HG02970 (cell line): ENCODE measurements at regions not wholly inside any gene's neighbourhood (a gene's known extent, or its start where the extent isn't known, plus 50 kb on each side); places are given as distances from the start of the nearest gene placed in this dataset.

Experiments
- ATAC-seq: cut with Tn5 transposase; IDR thresholded peaks from one replicate; pipeline ENCODE4 v1.9.1; 2021; ENCODE audit warnings: mild to moderate bottlenecking, moderate library complexity, moderate number of reproducible peaks; ENCODE audit not compliant: unreplicated experiment, low FRiP score

- ATAC-seq: no peak
Measured at GRCh38 chr11:23723861-23724260, 773.0 kb upstream of the LUZP2 start.

- no peak for ATAC-seq
Measured at GRCh38 chr11:23725752-23726151, 771.1 kb upstream of the LUZP2 start.

DNA sequence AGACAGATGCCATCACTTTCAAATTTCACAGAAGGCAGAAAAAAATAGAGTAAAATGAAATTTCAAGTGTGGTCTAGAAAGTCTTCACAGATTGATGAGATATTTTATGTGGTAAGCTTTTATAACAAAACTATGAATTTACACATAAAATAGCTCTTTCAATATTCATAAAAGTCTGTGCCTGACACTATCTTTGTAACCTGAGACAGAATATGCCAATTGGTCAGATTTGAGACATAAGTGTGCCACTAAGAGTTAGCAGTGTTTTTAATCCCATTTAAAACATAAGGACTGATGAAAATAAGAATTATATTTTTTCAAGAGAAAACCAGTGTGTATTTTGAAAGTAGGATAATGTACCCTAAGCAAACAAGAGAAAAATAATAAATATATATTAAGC is 769.5 kb upstream of the LUZP2 start:
- ATAC-seq: no peak

GRCh38 chr11:23727794-23728193 is 769.1 kb upstream of the LUZP2 start:
- ATAC-seq: no peak

- ATAC-seq: no peak
Measured at GRCh38 chr11:23729088-23729487, 767.8 kb upstream of the LUZP2 start.

GRCh38 chr11:23730307-23730998 is 766.4 kb upstream of the LUZP2 start:
- ATAC-seq: no peak

- no peak for ATAC-seq
Measured at GRCh38 chr11:23732026-23732425, 764.8 kb upstream of the LUZP2 start.

DNA sequence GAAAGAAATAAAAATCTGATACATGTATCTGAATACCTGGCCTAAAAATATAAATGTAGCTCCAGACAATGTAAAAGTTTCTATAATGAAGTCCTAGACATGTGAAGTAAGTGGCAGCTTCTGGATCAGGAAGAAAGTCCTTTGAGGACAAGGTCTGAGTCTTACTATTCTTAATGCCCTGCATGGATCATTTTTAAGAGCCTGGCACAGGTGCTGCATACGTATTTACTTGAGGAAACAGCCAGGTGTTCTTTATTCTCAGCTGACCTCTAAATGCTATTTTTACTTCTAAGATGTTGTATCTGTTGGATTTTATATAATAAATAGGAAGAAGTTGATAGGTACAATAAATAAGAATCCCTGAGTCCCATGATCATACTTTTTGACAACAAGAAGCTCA is 750.0 kb upstream of the LUZP2 start:
- no peak for ATAC-seq

DNA sequence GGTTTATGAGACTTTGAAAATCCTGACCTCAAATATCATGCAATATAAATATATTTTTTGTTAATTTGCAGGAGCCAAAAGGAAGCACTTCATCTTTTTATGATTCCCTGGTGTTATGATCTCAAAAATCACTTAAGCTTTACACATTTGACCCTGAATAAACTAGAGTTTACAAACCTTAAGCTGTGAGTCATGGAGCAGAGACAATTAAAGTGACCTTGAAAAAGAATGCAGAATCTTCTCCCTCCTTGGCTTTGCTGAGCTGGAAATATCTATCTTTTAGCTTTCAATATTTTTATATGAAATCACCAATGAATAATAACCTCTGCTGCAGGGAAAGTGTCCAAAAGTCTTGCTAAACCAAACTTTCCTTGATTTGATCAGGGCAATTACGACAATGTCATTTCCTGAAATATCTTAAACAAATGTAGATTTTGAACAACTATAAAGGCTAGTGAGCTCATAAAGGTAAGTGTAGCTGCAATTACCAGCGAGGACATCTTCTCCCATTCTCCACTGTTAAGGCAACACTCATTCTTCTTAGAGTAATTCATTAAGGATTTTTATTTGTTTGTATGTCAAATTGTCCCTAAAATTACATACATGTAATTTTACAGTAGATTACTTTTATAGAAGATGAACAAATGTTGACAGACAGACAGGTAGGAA is 747.0 kb upstream of the LUZP2 start:
- no peak for ATAC-seq

- no peak for ATAC-seq
Measured at GRCh38 chr11:23751280-23751679, 745.6 kb upstream of the LUZP2 start.

GRCh38 chr11:23755076-23755475 is 741.8 kb upstream of the LUZP2 start:
- ATAC-seq: no peak

DNA sequence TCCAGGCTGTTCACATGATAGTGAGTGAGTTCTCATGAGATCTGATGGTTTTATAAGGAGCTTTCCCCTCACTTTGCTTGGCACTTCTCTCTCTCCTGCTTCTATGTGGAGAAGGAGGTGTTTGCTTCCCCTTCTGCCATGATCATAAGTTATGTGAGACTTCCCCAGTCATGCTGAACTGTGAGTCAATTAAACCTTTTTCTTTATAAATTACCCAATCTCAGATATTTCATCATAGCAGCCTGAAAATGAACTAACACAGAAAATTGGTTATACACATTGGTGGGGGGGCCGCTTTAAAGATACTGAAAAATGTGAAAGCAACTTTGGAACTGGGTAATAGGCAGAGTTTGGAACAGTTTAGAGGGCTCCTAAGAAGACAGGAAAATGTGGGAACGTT is 741.1 kb upstream of the LUZP2 start:
- no peak for ATAC-seq

DNA sequence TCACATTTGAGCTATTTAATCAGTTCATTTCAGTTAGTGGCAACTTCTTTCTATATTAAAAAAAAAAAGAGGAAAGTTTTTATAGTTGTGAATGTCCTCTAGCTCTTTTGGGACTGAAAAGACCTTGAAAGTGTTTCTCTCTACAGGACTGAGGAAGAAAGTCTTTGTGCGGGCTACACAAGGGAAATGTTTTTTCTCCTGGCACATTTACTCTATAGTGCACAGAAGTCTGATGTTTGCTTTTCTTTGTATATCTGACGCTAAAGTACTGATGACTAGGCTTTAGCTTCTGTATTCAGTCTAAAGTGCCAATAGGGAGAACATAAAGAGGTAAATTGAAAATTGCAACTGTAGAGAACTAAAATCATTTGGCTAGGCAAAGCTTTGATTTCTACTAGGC is 737.4 kb upstream of the LUZP2 start:
- no peak for ATAC-seq

DNA sequence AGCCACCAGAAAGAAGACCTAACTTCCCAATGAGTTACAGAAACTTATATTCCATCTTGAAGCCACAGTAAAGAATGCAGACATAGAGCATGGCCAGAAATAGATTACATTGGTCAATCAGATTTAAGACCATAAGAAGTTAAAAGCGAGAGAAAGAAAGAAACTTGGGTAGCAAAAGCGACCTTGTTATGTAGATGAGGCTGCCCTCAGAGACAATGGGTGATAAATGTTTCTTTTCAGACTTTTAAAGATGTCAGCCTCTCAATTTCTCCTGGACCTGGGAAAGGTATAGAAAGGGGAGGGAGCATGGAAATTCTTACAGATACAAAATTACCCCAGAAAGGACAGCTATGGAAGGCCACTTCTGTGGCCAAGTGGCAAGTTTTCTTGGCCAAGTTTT is 732.6 kb upstream of the LUZP2 start:
- no peak for ATAC-seq

- ATAC-seq: no peak
Measured at GRCh38 chr11:23765682-23766252, 731.1 kb upstream of the LUZP2 start.

- no peak for ATAC-seq
Measured at GRCh38 chr11:23767576-23767975, 729.3 kb upstream of the LUZP2 start.

DNA sequence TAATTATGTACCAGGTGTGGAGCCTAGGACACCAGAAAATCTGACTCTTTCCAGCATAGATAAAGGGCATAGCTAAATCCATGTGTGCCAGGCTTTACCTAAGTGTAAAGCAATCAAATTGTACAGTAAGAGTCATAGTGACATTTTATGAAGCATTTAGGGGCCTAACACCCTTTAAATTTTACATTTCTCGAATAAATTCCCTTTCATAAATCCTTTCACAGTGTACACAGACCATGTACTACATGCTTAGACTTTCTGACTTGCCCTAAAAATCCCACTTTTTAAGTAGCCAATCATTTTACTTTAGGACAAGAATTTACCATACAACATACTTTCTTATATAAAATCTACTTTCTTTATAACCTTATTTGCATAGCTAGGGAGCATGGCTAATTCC is 727.6 kb upstream of the LUZP2 start:
- ATAC-seq: no peak

DNA sequence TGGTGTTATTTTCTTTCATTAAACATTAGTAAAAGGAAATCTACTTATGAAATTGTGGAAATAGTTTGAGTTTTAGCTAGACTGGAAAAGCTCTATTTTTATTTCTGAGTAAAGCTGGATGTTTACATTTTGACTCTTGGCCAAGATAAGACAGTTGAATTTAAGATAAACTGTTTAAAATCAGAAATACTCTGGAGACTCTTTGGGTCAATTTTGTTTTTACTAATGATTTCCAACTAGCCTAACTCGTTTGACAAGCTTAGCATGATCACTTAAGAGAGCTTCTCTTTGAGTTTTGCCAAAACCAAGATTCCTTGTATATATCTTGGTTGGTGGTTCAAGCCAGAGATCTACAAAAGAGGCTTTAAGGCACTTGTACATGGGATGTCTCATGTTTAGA is 724.8 kb upstream of the LUZP2 start:
- ATAC-seq: no peak

GRCh38 chr11:23778971-23779370 is 717.9 kb upstream of the LUZP2 start:
- ATAC-seq: no peak

GRCh38 chr11:23780231-23780630 is 716.6 kb upstream of the LUZP2 start:
- no peak for ATAC-seq

- ATAC-seq: no peak
Measured at GRCh38 chr11:23781803-23782560, 714.9 kb upstream of the LUZP2 start.
